ENCODE measurements at regions not wholly inside any gene's neighbourhood (a gene's known extent, or its start where the extent isn't known, plus 50 kb on each side); places are given as distances from the start of the nearest gene placed in this dataset.

DNA sequence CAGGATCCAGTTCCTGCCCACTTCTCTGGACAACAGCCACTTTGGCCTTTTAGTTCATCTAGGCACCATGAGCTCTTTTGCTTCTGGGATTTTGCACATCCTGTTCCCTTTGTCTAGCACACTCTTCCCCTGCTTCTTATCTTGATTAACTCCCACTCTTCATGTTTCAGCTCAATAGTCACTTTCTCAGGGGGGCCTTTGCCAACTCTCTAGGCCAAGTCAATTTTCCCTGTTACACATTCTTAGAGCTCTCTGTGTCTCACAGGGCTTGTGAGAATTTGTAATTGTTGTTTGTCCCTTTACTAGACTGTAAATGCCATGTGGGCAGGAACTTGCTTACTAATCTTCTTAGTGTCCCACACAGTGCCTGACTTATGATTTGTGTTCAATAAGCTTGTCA, 58.1 kb upstream of the EPB41L1 start:
- Histone ChIP-seq H3K4me3 (ENCODE audit: low read depth, low read length) (no peak overlapping the region), H3K36me3 (ENCODE audit: insufficient read depth) (no peaks in the 10 kb centered on the region), H3K4me1 (ENCODE audit: insufficient read depth) (peaks cover 2% of the 10 kb centered on the region), H3K27ac (ENCODE audit: low read depth) (no peak overlapping the region)
- no peak for DNase-seq (ENCODE audit: extremely low spot score)

GRCh38 chr20:36097337-36098151, 57.0 kb upstream of the EPB41L1 start:
- 71% methylated on average over 4 of the region's 4 CpGs for WGBS
- DNase-seq (ENCODE audit: extremely low spot score) = no peak
- Histone ChIP-seq H3K36me3 (ENCODE audit: insufficient read depth) (no peaks in the 10 kb centered on the region), H3K27ac (ENCODE audit: low read depth) (no peak overlapping the region), H3K4me3 (ENCODE audit: low read depth, low read length) (no peak overlapping the region), H3K4me1 (ENCODE audit: insufficient read depth) (peaks cover 2% of the 10 kb centered on the region)

DNA sequence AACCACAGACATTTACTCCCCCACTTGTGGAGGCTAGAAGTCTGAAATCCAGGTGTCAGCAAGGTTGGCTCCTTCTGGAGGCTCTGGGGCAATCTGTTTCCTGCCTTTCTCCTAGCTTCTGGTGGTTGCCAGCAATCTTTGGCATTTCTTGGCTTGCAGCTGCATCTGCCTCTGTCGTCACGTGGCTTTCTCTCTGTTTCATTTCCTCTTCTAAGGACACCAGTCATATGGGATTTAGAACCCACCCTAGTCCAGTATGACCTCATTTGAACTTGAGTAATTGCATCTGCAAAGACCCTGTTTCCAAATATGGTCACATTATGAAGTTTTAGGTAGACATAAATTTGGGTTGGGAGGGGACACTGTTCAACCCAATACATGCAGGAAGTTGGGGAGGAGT, 56.2 kb upstream of the EPB41L1 start:
- H3K27ac ChIP-seq (ENCODE audit: low read depth) = no peak overlapping the region
- DNase-seq (ENCODE audit: extremely low spot score) = no peak
- no peaks in the 10 kb centered on the region for H3K36me3 ChIP-seq (ENCODE audit: insufficient read depth)
- H3K4me3 ChIP-seq (ENCODE audit: low read depth, low read length) = no peak overlapping the region
- peaks cover 2% of the 10 kb centered on the region for H3K4me1 ChIP-seq (ENCODE audit: insufficient read depth)
- 38% methylated on average over 2 of the region's 2 CpGs for WGBS

- no peak overlapping the region for H3K27ac ChIP-seq (ENCODE audit: low read depth)
- no peak for DNase-seq (ENCODE audit: extremely low spot score)
- no peak overlapping the region for H3K4me3 ChIP-seq (ENCODE audit: low read depth, low read length)
- H3K36me3 ChIP-seq (ENCODE audit: insufficient read depth) = no peaks in the 10 kb centered on the region
- WGBS = 93% methylated on average over 3 of the region's 3 CpGs
- no peaks in the 10 kb centered on the region for H3K4me1 ChIP-seq (ENCODE audit: insufficient read depth)
Observed at GRCh38 chr20:36099106-36099505, 55.4 kb upstream of the EPB41L1 start.

DNA sequence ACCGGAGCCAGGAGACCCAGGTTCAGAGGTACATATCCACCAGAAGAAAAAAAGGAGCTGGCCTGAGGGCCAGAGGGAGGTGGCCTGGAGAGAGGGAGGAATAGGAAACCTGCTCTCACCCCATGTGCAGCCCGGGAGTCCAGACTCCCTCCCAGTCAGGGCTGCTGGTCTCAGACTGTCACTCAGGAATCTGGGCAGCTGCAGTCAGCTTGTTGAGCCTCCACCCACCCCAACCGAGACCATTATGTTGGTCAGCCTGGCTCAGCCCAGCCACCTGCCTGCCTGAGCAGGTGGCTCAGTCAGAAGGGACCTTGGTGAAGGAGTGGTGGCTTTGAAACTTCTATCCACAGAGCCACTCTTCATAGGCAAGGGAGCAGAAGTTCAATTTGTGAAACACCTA, 53.3 kb upstream of the EPB41L1 start:
- 55% methylated on average over 3 of the region's 3 CpGs for WGBS
- no peak overlapping the region for H3K27ac ChIP-seq (ENCODE audit: low read depth)
- H3K4me1 ChIP-seq (ENCODE audit: insufficient read depth) = no peaks in the 10 kb centered on the region
- no peak for DNase-seq (ENCODE audit: extremely low spot score)
- H3K36me3 ChIP-seq (ENCODE audit: insufficient read depth) = no peaks in the 10 kb centered on the region
- no peak overlapping the region for H3K4me3 ChIP-seq (ENCODE audit: low read depth, low read length)

DNA sequence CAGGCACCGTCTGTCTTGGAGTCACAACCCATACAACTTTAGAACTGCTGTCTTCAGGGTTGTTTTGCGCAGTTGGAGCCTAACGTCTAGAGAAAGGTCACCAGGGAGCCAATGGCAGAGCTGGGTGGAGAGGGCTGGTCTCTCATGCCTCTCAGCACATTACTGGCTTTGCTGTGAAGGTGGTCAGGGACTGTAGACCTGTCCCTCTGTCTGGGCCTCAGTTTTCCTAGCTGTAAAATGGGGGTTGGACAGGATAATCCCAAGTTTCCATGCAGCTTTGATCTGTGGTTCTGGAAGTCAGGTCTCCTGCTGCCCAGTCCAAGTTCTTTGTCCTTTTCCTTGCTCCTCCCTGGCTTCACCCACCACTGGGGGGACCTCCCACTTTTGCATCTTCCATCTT, 52.2 kb upstream of the EPB41L1 start:
- WGBS = 57% methylated on average over 3 of the region's 3 CpGs
- DNase-seq (ENCODE audit: extremely low spot score) = no peak
- Histone ChIP-seq H3K27ac (ENCODE audit: low read depth) (no peak overlapping the region), H3K4me3 (ENCODE audit: low read depth, low read length) (no peak overlapping the region), H3K4me1 (ENCODE audit: insufficient read depth) (no peaks in the 10 kb centered on the region), H3K36me3 (ENCODE audit: insufficient read depth) (no peaks in the 10 kb centered on the region)

DNA sequence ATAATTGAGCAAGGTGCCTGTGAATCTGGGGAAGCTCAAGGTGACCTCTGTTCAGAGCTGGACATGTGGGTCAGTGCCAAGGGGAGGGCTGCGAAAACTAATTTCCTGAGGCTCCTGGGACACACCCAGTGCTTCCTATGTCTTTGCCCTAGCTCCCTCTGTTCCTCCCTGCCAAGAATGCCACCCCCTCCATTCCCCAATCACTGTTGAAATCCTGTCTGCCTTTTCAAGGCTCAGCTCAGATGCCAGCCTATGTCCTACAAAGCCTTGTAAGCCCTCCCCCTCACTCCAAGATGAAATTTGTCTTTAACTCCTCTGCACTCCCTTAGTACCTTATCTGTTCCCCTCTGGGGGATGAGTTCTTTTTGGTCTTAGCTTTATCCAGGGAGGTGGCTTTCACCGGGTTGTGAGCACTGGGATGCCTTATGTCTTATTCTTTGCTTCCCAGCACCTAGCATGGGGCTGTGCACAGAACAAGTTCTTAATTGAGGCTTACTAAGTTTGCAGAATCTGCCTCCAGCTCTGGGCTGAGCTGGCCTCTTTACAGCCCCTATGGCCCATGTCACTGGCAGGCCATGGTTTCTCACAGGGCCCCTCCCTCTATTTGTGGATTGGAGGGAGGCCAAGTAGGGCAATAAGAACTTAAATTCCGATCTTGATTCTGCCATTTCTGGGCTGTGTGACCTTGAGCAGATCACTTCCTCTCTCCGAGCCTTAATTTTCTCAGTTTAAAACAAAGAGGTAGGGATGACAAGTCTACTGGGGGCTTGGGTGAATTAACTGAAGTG, 51.5 kb upstream of the EPB41L1 start:
- no peak for DNase-seq (ENCODE audit: extremely low spot score)
- Histone ChIP-seq H3K4me1 (ENCODE audit: insufficient read depth) (no peaks in the 10 kb centered on the region), H3K4me3 (ENCODE audit: low read depth, low read length) (no peak overlapping the region), H3K36me3 (ENCODE audit: insufficient read depth) (no peaks in the 10 kb centered on the region), H3K27ac (ENCODE audit: low read depth) (no peak overlapping the region)
- WGBS = 48% methylated on average over 4 of the region's 4 CpGs

- H3K4me3 ChIP-seq (ENCODE audit: low read depth, low read length) = no peak overlapping the region
- H3K36me3 ChIP-seq (ENCODE audit: insufficient read depth) = no peaks in the 10 kb centered on the region
- H3K27ac ChIP-seq (ENCODE audit: low read depth) = no peak overlapping the region
- DNase-seq (ENCODE audit: extremely low spot score) = no peak
- H3K4me1 ChIP-seq (ENCODE audit: insufficient read depth) = no peaks in the 10 kb centered on the region
- WGBS = 74% methylated on average over 7 of the region's 7 CpGs
Observed at GRCh38 chr20:36104244-36104643, 50.3 kb upstream of the EPB41L1 start.

Data from urinary bladder (tissue), 3 donors.